H1 (cell line): ENCODE measurements at regions not wholly inside any gene's neighbourhood (a gene's known extent, or its start where the extent isn't known, plus 50 kb on each side); places are given as distances from the start of the nearest gene placed in this dataset.

ENCODE experiments used
- CTCF ChIA-PET: fragments of 300-600 bp; sonication (Branson Sonifier 250); formaldehyde crosslinking; loops from one replicate; lab custom pipeline; 2021; ENCODE audit not compliant: partially characterized antibody; lab: Charles Lee
- POLR2A ChIA-PET: fragments of 300-600 bp; sonication (Branson Sonifier 250); formaldehyde crosslinking; loops from one replicate; lab custom pipeline; 2021; ENCODE audit warnings: inconsistent platforms; ENCODE audit not compliant: partially characterized antibody; lab: Charles Lee
- DNase-seq, 2 experiments: peaks; one replicate each; pipeline versions ENCODE4 v3.0.0 to v3.0.0-alpha.2; 2010 to 2022; ENCODE audit warnings: low spot score in 2 of 2, low read depth in 1 of 2, mixed read lengths in 1 of 2
- FAIRE-seq: peaks from 2 replicates; lab custom pipeline; 2011; peaks lifted over from hg19 to GRCh38; lab: Jason Lieb, UNC
- H2AFZ ChIP-seq: 2 replicates; pipeline ENCODE4 v1.8.1; 2012; ENCODE audit warnings: low read length, inconsistent platforms
- H2AK5ac ChIP-seq: 2 replicates; pipeline ENCODE4 v1.6.1; 2013; ENCODE audit warnings: low read depth, low read length
- H2BK120ac ChIP-seq: replicated peaks from 2 replicates; pipeline ENCODE3; 2013; ENCODE audit warnings: low read depth, low read length, inconsistent platforms
- H2BK12ac ChIP-seq: 2 replicates; pipeline ENCODE4 v1.6.1; 2013; ENCODE audit warnings: low read depth, low read length
- H2BK15ac ChIP-seq: 2 replicates; pipeline ENCODE4 v1.6.1; 2013; ENCODE audit warnings: low read length
- H2BK20ac ChIP-seq: 2 replicates; pipeline ENCODE4 v1.6.1; 2013; ENCODE audit warnings: low read length
- H2BK5ac ChIP-seq: 2 replicates; pipeline ENCODE4 v1.6.1; 2013; ENCODE audit warnings: low read depth, low read length
- H3K14ac ChIP-seq: 2 replicates; pipeline ENCODE4 v1.6.1; 2013; ENCODE audit warnings: inconsistent platforms; ENCODE audit not compliant: insufficient read length
- H3K18ac ChIP-seq: 2 replicates; pipeline ENCODE4 v1.6.1; 2013; ENCODE audit warnings: low read length; ENCODE audit errors: extremely low read depth
- H3K23ac ChIP-seq: 2 replicates; pipeline ENCODE4 v1.6.1; 2013; ENCODE audit warnings: inconsistent platforms; ENCODE audit not compliant: insufficient read length
- H3K23me2 ChIP-seq: 2 replicates; pipeline ENCODE4 v1.6.1; 2013; ENCODE audit warnings: low read depth, low read length
- H3K27ac ChIP-seq: 2 replicates; pipeline ENCODE4 v1.6.1; 2011; ENCODE audit warnings: low read depth, low read length, inconsistent platforms
- H3K27me3 ChIP-seq, 4 experiments: replicated peaks in 1 of 4; 1 replicate in 1 of 4; 2 replicates in 3 of 4; pipeline versions ENCODE4 v1.6.1 to v1.8.1; 2011 to 2013; ENCODE audit warnings: low read length in 3 of 4, mild to moderate bottlenecking in 3 of 4, inconsistent platforms in 2 of 4, mixed read lengths in 2 of 4, moderate library complexity in 1 of 4; ENCODE audit not compliant: control insufficient read depth in 3 of 4, insufficient read depth in 3 of 4; ENCODE audit errors: extremely low read depth in 1 of 4
- H3K36me3 ChIP-seq, 4 experiments: 2 replicates each; pipeline versions ENCODE4 v1.6.1 to v1.8.1; 2011 to 2013; ENCODE audit warnings: mild to moderate bottlenecking in 4 of 4, low read length in 3 of 4, moderate library complexity in 2 of 4, control low read depth in 1 of 4, inconsistent platforms in 1 of 4; ENCODE audit not compliant: insufficient read depth in 4 of 4, control insufficient read depth in 2 of 4
- H3K4ac ChIP-seq: replicated peaks from 2 replicates; pipeline ENCODE3; 2013; ENCODE audit warnings: low read length, low read depth, mixed read lengths, inconsistent platforms; ENCODE audit not compliant: insufficient read length
- H3K4me1 ChIP-seq, 4 experiments: replicated peaks in 1 of 4; 1 replicate in 1 of 4; 2 replicates in 3 of 4; pipeline versions ENCODE4 v1.6.1 to v1.8.1; 2011 to 2013; ENCODE audit warnings: low read length in 3 of 4, inconsistent platforms in 2 of 4, mixed read lengths in 1 of 4; ENCODE audit not compliant: insufficient read depth in 4 of 4, control insufficient read depth in 3 of 4
- H3K4me2 ChIP-seq, 2 experiments: 2 replicates each; pipeline versions ENCODE4 v1.6.1 to v1.8.1; 2011 to 2013; ENCODE audit warnings: low read depth in 2 of 2, low read length in 2 of 2, control low read depth in 1 of 2, inconsistent platforms in 1 of 2, mild to moderate bottlenecking in 1 of 2; ENCODE audit not compliant: insufficient read depth in 1 of 2
- H3K4me3 ChIP-seq, 4 experiments: fragments of 200-600, 300-600 bp in 1 of 4; sonication (generic), shearing (Covaris generic), sonication (Bioruptor Twin) in 1 of 4; 2 replicates each; pipeline versions ENCODE4 v1.5.1 to v1.8.1; 2011 to 2016; ENCODE audit warnings: low read length in 4 of 4, low read depth in 3 of 4, control low read depth in 2 of 4, inconsistent platforms in 2 of 4, mild to moderate bottlenecking in 2 of 4, mixed read lengths in 1 of 4, moderate library complexity in 1 of 4; ENCODE audit not compliant: insufficient read depth in 2 of 4; ENCODE audit errors: extremely low read depth in 1 of 4
- H3K56ac ChIP-seq: replicated peaks from 2 replicates; pipeline ENCODE3; 2013; ENCODE audit warnings: low read depth, mild to moderate bottlenecking, mixed read lengths, low read length, inconsistent platforms; ENCODE audit not compliant: insufficient read length
- H3K79me1 ChIP-seq: 2 replicates; pipeline ENCODE4 v1.6.1; 2013; ENCODE audit warnings: low read depth, low read length, control low read depth
- H3K79me2 ChIP-seq, 2 experiments: 2 replicates each; pipeline versions ENCODE4 v1.6.1 to v1.8.1; 2012 to 2013; ENCODE audit warnings: low read length in 2 of 2, mild to moderate bottlenecking in 2 of 2, inconsistent platforms in 1 of 2; ENCODE audit not compliant: insufficient read depth in 2 of 2, control insufficient read depth in 1 of 2
- H3K9ac ChIP-seq, 4 experiments: replicated peaks in 1 of 4; 1 replicate in 1 of 4; 2 replicates in 3 of 4; pipeline versions ENCODE4 v1.6.1 to v1.8.1; 2011 to 2013; ENCODE audit warnings: low read depth in 3 of 4, low read length in 3 of 4, control low read depth in 2 of 4, mild to moderate bottlenecking in 2 of 4, moderate library complexity in 2 of 4, inconsistent platforms in 1 of 4; ENCODE audit errors: extremely low read depth in 1 of 4
- H3K9me3 ChIP-seq, 2 experiments: 2 replicates each; pipeline versions ENCODE4 v1.6.1 to v1.8.1; 2012 to 2013; ENCODE audit warnings: mild to moderate bottlenecking in 2 of 2, moderate library complexity in 2 of 2, control low read depth in 1 of 2, inconsistent platforms in 1 of 2, low read depth in 1 of 2, low read length in 1 of 2, mixed read lengths in 1 of 2; ENCODE audit not compliant: insufficient read depth in 2 of 2
- H4K20me1 ChIP-seq, 2 experiments: replicated peaks in 1 of 2; 2 replicates each; pipeline versions ENCODE3 to v1.8.1; 2011 to 2013; ENCODE audit warnings: inconsistent platforms in 2 of 2, low read length in 2 of 2, mild to moderate bottlenecking in 1 of 2; ENCODE audit not compliant: insufficient read depth in 2 of 2, control insufficient read depth in 1 of 2
- H4K5ac ChIP-seq: 2 replicates; pipeline ENCODE4 v1.6.1; 2013; ENCODE audit warnings: low read length, low read depth, mixed read lengths, inconsistent platforms; ENCODE audit not compliant: insufficient read length
- H4K8ac ChIP-seq: 2 replicates; pipeline ENCODE4 v1.8.0; 2013; ENCODE audit warnings: mild to moderate bottlenecking, moderate library complexity, low read length, inconsistent platforms; ENCODE audit not compliant: insufficient read depth; ENCODE audit errors: extremely low read depth
- H4K91ac ChIP-seq: replicated peaks from 2 replicates; pipeline ENCODE3; 2013; ENCODE audit warnings: low read length, mixed read lengths, inconsistent platforms; ENCODE audit not compliant: insufficient read length
- BCL11A ChIP-seq, 2 experiments: IDR thresholded peaks; one replicate each; pipeline ENCODE4 v1.6.1; 2011; ENCODE audit warnings: low read depth in 2 of 2, low read length in 2 of 2, mild to moderate bottlenecking in 2 of 2
- CTBP2 ChIP-seq: IDR thresholded peaks from 2 replicates; pipeline ENCODE4 v1.7.0; 2011; ENCODE audit warnings: borderline replicate concordance, mild to moderate bottlenecking, moderate library complexity, mixed read lengths, low read length; ENCODE audit not compliant: insufficient read depth, insufficient read length
- GABPA ChIP-seq: IDR thresholded peaks from 2 replicates; pipeline ENCODE4 v1.6.1; 2011; ENCODE audit warnings: mild to moderate bottlenecking, low read length, moderate library complexity, borderline replicate concordance; ENCODE audit not compliant: insufficient read depth
- TBP ChIP-seq: IDR thresholded peaks from 2 replicates; pipeline ENCODE4 v1.6.1; 2011; ENCODE audit warnings: low read depth, low read length, improper control_type of control experiment

- POLR2A ChIA-PET, result no interaction called here
- no peaks in the 10 kb centered on the region for H3K23me2 ChIP-seq
- no peaks in the 10 kb centered on the region for H3K79me2 ChIP-seq
Measured at GRCh38 chr4:156227321-156227720, 273.7 kb upstream of the CTSO start.

More at GRCh38 chr4:156227321-156227720, 273.7 kb upstream of the CTSO start:
- Histone ChIP-seq H3K23ac (no peak overlapping the region), H4K5ac (no peak overlapping the region), H2BK15ac (no peak overlapping the region), H4K20me1 (no peaks in the 10 kb centered on the region), H3K18ac (no peak overlapping the region), H3K27me3 (no peaks in the 10 kb centered on the region), H3K14ac (no peak overlapping the region), H3K9me3 (no peaks in the 10 kb centered on the region), H3K79me1 (no peaks in the 10 kb centered on the region), H3K4ac (no peak overlapping the region), H2BK12ac (no peak overlapping the region), H3K4me2 (no peak overlapping the region), H3K4me1 (no peaks in the 10 kb centered on the region), H2BK5ac (no peak overlapping the region), H2BK20ac (no peak overlapping the region), H2BK120ac (no peak overlapping the region), H4K8ac (no peak overlapping the region), H2AK5ac (no peak overlapping the region), H3K36me3 (no peaks in the 10 kb centered on the region), H3K4me3 (no peak overlapping the region), H2AFZ (no peak overlapping the region), H4K91ac (no peak overlapping the region), H3K9ac (no peak overlapping the region), H3K27ac (no peak overlapping the region), H3K56ac (no peak overlapping the region)
- no peak for TF ChIP-seq BCL11A (IDR thresholded peaks at IDR 0.05; ENCODE audit: low read depth in 2 of 2, low read length in 2 of 2)
- no peak for TF ChIP-seq GABPA
- TF ChIP-seq TBP, result no peak
- no peak for TF ChIP-seq CTBP2
- DNase-seq (no peak), FAIRE-seq (no peak)
- CTCF ChIA-PET, result interaction anchor here (0.7 kb wide), 1 partner anchor 27 kb away, joined by 3 read pairs; no protein-coding TSS in a partner anchor
